ENCODE measurements at regions not wholly inside any gene's neighbourhood (a gene's known extent, or its start where the extent isn't known, plus 50 kb on each side); places are given as distances from the start of the nearest gene placed in this dataset.
"Not testable (repeated sequence)": the region's sequence is repeated elsewhere in the genome, so short reads cannot be mapped to it uniquely, and the experiment has no call there.

DNA sequence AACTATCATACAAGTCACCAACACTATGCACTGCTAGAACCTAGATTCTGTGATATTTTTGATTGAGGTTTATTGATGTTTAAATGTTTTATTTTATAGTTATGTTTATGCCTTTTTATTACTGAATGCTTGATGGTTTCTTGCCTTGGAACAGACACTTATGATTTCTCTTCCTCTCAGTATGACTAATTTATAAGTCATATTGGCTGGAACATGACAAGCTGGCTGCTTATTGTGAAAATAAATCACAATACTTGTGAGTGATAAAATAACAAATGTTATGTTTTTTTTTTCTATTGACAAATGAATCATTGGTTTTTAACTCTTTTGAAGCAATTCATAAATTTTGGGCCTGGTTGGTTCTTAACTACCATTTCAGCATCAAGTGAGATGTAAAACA lies 142.0 kb upstream of the MALRD1 start:
- no peaks in the 10 kb centered on the region for H3K27me3 Mint-ChIP-seq (ENCODE audit: low read depth in 3 of 3)
- H3K79me2 ChIP-seq (ENCODE audit: insufficient read depth, low read length): no peaks in the 10 kb centered on the region
- H3K4me1 ChIP-seq (ENCODE audit: control insufficient read depth in 1 of 2, insufficient read depth in 2 of 2, low read length in 2 of 2): no peaks in the 10 kb centered on the region
- H3K27ac Mint-ChIP-seq: no peak overlapping the region
- TF ChIP-seq, protein P1, sequence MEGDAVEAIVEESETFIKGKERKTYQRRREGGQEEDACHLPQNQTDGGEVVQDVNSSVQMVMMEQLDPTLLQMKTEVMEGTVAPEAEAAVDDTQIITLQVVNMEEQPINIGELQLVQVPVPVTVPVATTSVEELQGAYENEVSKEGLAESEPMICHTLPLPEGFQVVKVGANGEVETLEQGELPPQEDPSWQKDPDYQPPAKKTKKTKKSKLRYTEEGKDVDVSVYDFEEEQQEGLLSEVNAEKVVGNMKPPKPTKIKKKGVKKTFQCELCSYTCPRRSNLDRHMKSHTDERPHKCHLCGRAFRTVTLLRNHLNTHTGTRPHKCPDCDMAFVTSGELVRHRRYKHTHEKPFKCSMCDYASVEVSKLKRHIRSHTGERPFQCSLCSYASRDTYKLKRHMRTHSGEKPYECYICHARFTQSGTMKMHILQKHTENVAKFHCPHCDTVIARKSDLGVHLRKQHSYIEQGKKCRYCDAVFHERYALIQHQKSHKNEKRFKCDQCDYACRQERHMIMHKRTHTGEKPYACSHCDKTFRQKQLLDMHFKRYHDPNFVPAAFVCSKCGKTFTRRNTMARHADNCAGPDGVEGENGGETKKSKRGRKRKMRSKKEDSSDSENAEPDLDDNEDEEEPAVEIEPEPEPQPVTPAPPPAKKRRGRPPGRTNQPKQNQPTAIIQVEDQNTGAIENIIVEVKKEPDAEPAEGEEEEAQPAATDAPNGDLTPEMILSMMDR (IDR thresholded peaks at IDR 0.05): no peak
- H3K36me3 Mint-ChIP-seq: no peaks in the 10 kb centered on the region
- H3K9me3 Mint-ChIP-seq: peaks cover 2 to 12% (median 8%) of the 10 kb centered on the region in 7 donors
- no peak overlapping the region for H3K4me2 ChIP-seq (replicated peaks; ENCODE audit: extremely low read depth, low read length, poor library complexity, severe bottlenecking)
- H3K27ac ChIP-seq (ENCODE audit: low read depth in 1 of 2, low read length in 2 of 2): no peak overlapping the region
- H3K4me3 Mint-ChIP-seq: no peak overlapping the region
- H3K4me3 ChIP-seq (replicated peaks in 1 of 3; ENCODE audit: low read depth in 2 of 3, low read length in 3 of 3): no peak overlapping the region
- no peak for DNase-seq
- H3K36me3 ChIP-seq (replicated peaks in 1 of 2; ENCODE audit: control insufficient read depth in 1 of 2, insufficient read depth in 2 of 2, low read length in 2 of 2): no peaks in the 10 kb centered on the region
- H3K27me3 ChIP-seq (ENCODE audit: control insufficient read depth in 2 of 2, insufficient read depth in 2 of 2, low read length in 2 of 2): no peaks in the 10 kb centered on the region
- H3K9me3 ChIP-seq (replicated peaks in 1 of 2; ENCODE audit: control insufficient read depth in 1 of 2, insufficient read depth in 1 of 2, low read length in 2 of 2): peaks cover 6 to 7% of the 10 kb centered on the region in 2 donors
- H3K4me1 Mint-ChIP-seq: no peaks in the 10 kb centered on the region
- no peak overlapping the region for H2AFZ ChIP-seq (ENCODE audit: insufficient read depth, low read depth, low read length, poor library complexity, severe bottlenecking)
- no peaks in the 10 kb centered on the region for H4K20me1 ChIP-seq (ENCODE audit: insufficient read depth, low read length)
- intact Hi-C loops (cut with micrococcal nuclease): no loop called here
- no peak overlapping the region for H3K9ac ChIP-seq (ENCODE audit: insufficient read depth, low read length, poor library complexity, severe bottlenecking)

DNA sequence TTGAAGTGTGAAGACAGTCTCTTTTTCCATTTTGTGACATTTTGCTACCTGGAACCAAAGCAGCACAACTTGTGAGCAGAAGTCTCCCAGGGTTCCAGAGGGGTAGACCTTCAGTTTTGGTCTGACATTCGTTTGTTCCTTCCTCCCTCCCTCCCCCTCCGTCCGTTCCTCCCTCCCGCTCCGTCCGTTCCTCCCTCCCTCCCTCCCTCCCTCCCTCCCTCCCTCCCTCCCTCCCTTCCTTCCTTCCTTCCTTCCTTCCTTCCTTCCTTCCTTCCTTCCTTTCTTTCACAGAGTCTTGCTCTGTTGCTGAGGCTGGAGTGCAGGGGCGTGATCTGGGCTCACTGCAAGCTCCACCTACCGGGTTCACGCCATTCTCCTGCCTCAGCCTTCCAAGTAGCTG lies 131.2 kb upstream of the MALRD1 start:
- whole genome bisulfite sequencing (ENCODE audit: insufficient coverage): 87% methylated on average over 3 of the region's 9 CpGs
- H3K36me3 ChIP-seq (replicated peaks in 1 of 2; ENCODE audit: control insufficient read depth in 1 of 2, insufficient read depth in 2 of 2, low read length in 2 of 2); intact Hi-C loops (cut with micrococcal nuclease); DNase-seq; H3K4me2 ChIP-seq (replicated peaks; ENCODE audit: extremely low read depth, low read length, poor library complexity, severe bottlenecking); H3K27ac Mint-ChIP-seq; H3K36me3 Mint-ChIP-seq; H3K27ac ChIP-seq (ENCODE audit: low read depth in 1 of 2, low read length in 2 of 2); H4K20me1 ChIP-seq (ENCODE audit: insufficient read depth, low read length); H3K4me3 Mint-ChIP-seq; H3K4me1 Mint-ChIP-seq; H3K27me3 ChIP-seq (ENCODE audit: control insufficient read depth in 2 of 2, insufficient read depth in 2 of 2, low read length in 2 of 2); H3K79me2 ChIP-seq (ENCODE audit: insufficient read depth, low read length); H3K4me1 ChIP-seq (ENCODE audit: control insufficient read depth in 1 of 2, insufficient read depth in 2 of 2, low read length in 2 of 2); H2AFZ ChIP-seq (ENCODE audit: insufficient read depth, low read depth, low read length, poor library complexity, severe bottlenecking); H3K4me3 ChIP-seq (replicated peaks in 1 of 3; ENCODE audit: low read depth in 2 of 3, low read length in 3 of 3); H3K9ac ChIP-seq (ENCODE audit: insufficient read depth, low read length, poor library complexity, severe bottlenecking); H3K27me3 Mint-ChIP-seq (ENCODE audit: low read depth in 3 of 3): not testable (repeated sequence)
- peaks cover 0 to 12% (median 7%) of the 10 kb centered on the region in 7 donors for H3K9me3 Mint-ChIP-seq
- H3K9me3 ChIP-seq (replicated peaks in 1 of 2; ENCODE audit: control insufficient read depth in 1 of 2, insufficient read depth in 1 of 2, low read length in 2 of 2): peaks cover 9 to 19% of the 10 kb centered on the region in 2 donors
